GM21529 (cell line): ENCODE measurements at regions not wholly inside any gene's neighbourhood (a gene's known extent, or its start where the extent isn't known, plus 50 kb on each side); places are given as distances from the start of the nearest gene placed in this dataset.

Experiments used
- ATAC-seq: cut with Tn5 transposase; IDR thresholded peaks from one replicate; pipeline ENCODE4 v1.9.1; 2021; ENCODE audit not compliant: unreplicated experiment

GRCh38 chr3:154775821-154776548 lies 304.1 kb upstream of the MME start:
- ATAC-seq = no peak

GRCh38 chr3:154766765-154767503 lies 313.2 kb upstream of the MME start:
- no peak for ATAC-seq

- no peak for ATAC-seq
Observed at GRCh38 chr3:154764856-154765640, 315.1 kb upstream of the MME start.

- no peak for ATAC-seq
Observed at GRCh38 chr3:154762486-154762885, 317.6 kb upstream of the MME start.

GRCh38 chr3:154759966-154760365 lies 320.2 kb upstream of the MME start:
- no peak for ATAC-seq

GRCh38 chr3:154758109-154758868 lies 321.8 kb upstream of the MME start:
- no peak for ATAC-seq

GRCh38 chr3:154753101-154753500 lies 323.1 kb upstream of the GPR149 start:
- ATAC-seq = no peak

- ATAC-seq = no peak
Observed at GRCh38 chr3:154749514-154749913, 319.5 kb upstream of the GPR149 start.

- ATAC-seq = no peak
Observed at GRCh38 chr3:154745929-154746328, 315.9 kb upstream of the GPR149 start.

GRCh38 chr3:154745122-154745521 lies 315.1 kb upstream of the GPR149 start:
- ATAC-seq = no peak

GRCh38 chr3:154743418-154743817 lies 313.4 kb upstream of the GPR149 start:
- no peak for ATAC-seq

- no peak for ATAC-seq
Observed at GRCh38 chr3:154734468-154734867, 304.5 kb upstream of the GPR149 start.

GRCh38 chr3:154730186-154730585 lies 300.2 kb upstream of the GPR149 start:
- ATAC-seq = no peak

GRCh38 chr3:154729741-154730140 lies 299.8 kb upstream of the GPR149 start:
- ATAC-seq = no peak

GRCh38 chr3:154728285-154728684 lies 298.3 kb upstream of the GPR149 start:
- ATAC-seq = no peak

- ATAC-seq = no peak
Observed at GRCh38 chr3:154720921-154721320, 290.9 kb upstream of the GPR149 start.

- ATAC-seq = no peak
Observed at GRCh38 chr3:154718053-154718452, 288.1 kb upstream of the GPR149 start.

GRCh38 chr3:154716170-154716569 lies 286.2 kb upstream of the GPR149 start:
- no peak for ATAC-seq

- no peak for ATAC-seq
Observed at GRCh38 chr3:154708554-154708953, 278.6 kb upstream of the GPR149 start.

- no peak for ATAC-seq
Observed at GRCh38 chr3:154701055-154701454, 271.1 kb upstream of the GPR149 start.

- ATAC-seq = peak; percentile 73
Observed at GRCh38 chr3:154690413-154690812, 260.4 kb upstream of the GPR149 start.
